GM18519 (cell line): ENCODE measurements at regions not wholly inside any gene's neighbourhood (a gene's known extent, or its start where the extent isn't known, plus 50 kb on each side); places are given as distances from the start of the nearest gene placed in this dataset.

Experiments used
- ATAC-seq: cut with Tn5 transposase; IDR thresholded peaks from one replicate; pipeline ENCODE4 v1.9.1; 2021; ENCODE audit warnings: mild to moderate bottlenecking, moderate library complexity; ENCODE audit not compliant: unreplicated experiment, low FRiP score

DNA sequence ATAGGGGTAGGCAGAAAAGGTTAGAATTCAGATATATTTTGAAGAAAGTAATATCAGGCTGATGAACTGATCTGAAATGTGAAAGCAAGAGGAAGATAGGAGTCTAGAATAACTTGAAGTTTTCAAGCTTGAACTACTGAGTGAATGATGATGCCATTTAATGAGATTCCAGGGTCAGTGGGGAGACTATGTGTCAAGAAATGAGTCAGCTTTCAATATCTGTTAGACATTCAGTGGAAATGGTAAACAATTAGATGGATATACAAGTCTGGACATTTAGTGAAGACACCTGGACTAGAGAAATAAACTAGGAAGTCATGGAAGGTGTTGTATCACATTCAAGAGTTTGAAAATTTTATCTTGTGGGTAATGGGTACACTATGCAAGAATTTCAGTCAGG is 326.9 kb downstream of the FSIP2 start:
- ATAC-seq, result no peak

DNA sequence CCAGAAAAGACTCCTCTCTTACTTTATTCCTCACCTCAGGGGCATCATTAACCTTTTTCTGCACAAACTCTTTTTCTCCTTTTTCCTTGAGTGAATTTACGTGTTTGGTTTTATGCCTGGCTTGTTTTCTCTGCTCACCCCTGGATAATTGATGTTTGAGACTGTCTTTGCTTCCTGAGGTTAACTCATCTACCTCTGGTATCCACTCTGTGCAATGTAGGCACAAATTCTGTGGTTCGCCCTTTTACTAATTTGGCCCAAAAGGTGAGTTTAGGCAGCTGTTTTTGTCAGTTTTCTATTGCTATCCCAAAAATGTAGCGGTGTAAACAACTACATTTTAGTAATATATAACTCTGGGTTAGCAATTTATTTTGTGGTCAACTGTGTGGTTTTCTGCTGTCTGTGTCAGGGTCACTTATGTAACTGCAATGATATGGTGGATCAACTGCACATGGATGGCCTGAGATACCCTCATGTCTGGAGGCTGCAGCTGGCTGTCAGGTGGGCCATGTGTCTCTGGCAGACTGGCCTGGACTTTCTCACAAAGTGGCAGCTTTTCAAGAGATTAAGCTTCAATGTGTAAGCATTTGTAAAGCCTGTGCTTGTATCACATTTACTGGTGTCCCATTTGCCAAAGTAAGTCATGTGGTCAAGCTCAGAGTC is 329.7 kb downstream of the FSIP2 start:
- ATAC-seq, result no peak

DNA sequence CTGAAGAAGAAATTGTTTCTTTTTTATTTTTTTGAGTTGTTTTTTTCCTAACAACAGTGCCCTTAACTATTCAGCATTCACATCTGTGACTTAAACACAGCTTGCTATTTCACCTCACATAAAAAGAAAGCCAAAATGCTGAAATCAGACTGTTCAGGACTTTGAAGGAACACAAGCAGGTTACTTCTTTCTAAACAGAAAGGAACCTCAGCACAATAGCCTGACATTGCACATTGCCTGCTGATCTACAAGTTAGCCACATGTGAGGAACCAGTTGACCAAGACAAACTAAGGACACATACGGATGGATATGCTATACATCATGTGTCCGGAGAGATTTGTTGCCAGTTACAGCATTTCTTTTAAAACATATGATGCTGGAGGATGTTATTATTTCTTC is 331.1 kb downstream of the FSIP2 start:
- no peak for ATAC-seq

DNA sequence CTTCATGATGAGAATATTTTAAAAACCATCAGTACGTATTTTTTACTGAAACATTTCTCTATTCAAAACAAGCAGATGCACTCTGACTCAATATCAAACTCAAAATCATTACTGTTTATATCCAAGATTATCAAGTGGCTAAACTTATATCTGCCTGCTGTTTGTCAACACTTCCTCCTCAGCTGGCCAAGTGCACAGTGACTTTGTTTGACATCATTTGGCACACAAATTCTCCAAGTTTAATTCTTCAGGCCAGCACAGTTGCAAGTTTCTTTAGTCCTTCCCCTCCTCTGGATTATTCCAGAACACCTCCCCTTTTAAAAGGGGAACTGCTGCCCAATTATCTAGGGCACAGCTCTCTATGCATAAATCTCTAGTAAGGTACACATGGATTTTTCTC is 346.6 kb downstream of the FSIP2 start:
- ATAC-seq, result no peak

DNA sequence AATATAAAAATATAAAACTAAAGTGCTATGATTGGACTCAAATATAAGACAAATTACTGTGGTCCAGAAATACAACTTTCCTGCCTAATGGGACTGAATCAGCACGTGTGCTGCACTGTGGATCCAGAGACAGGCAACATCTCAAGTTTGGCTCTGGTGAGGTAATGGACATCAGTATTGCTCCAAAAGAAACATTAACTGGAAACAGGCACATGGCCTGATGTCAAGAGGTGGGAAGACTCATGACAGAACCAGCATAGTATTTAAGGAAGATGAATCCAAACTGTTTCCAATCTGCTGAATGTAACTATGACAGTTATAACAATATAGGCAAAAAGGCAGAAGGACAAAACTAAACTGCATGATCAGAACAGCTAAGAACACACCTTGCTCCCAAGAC is 354.6 kb downstream of the FSIP2 start:
- ATAC-seq, result no peak

DNA sequence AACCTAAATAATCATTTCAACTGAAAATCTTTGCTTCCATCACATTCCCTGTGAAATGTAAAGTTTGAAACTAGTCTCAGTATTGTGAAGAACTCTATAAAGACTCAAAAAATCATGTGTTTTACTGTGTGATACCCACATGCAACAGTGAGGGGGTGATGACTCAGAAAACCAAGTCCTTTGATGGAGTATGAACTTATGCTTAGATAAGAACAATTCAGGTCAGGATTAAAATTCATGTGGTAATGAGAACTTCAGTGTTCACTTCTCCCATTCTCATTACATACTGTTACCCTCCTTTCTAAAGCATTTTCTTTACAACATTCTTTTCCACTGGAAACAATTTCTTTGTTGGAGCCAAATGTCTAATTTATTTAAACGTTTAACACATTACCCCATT is 360.2 kb downstream of the FSIP2 start:
- ATAC-seq, result no peak

DNA sequence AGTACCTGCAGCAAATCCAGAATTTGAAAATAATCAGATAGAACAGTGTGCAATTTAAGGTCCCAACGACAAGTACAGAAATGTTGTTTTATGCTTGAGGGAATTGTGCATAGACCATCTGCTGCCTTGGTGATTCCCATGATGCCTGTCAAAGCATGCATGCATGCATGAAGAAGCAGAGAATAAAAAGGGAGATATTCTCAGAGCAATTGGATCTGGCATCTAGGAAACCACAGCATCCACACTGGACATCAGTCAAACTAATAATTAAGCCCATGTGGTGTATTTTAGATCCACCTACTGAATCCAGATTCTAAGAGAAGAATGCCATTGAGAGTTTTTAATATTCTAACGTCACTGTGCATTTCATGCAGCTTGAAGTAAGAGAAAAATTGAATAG is 361.2 kb downstream of the FSIP2 start:
- ATAC-seq, result no peak

DNA sequence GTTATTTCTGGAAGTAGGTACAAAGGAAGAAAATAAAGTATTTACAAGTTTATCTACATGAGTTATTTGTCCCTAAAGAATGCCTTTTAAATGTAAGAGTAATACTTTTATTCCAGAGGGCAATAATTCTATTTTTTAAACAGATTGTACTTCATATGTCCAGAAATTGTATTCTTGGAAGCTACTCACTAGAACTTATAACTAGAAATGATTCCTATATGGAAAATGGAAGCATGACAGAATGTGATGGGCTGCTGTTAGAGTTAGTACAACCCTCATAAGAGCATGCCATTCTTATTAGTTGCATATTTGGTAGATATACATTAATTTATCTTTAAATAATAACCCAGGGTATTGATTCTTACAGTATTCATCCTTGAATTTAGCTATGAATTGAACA is 362.0 kb downstream of the FSIP2 start:
- ATAC-seq, result no peak

DNA sequence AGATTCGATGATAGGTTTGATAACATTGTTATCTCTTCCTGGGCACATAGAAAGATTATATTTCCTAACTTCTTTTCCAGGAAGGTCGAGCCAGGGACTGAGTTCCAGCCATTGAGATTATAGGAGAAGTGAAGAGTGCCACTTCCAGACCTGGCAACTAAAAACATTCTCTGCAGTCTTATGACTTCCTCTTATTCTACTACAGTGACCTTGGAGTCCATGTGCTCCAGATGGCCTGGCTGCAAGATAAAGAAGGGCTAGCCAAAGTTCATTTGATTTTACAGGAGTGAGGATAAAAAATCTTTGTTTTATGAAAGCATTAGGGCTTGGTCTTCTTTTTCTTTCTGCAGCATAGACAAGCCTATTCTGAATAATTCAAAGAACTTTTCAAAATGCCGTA is 363.0 kb downstream of the FSIP2 start:
- no peak for ATAC-seq

DNA sequence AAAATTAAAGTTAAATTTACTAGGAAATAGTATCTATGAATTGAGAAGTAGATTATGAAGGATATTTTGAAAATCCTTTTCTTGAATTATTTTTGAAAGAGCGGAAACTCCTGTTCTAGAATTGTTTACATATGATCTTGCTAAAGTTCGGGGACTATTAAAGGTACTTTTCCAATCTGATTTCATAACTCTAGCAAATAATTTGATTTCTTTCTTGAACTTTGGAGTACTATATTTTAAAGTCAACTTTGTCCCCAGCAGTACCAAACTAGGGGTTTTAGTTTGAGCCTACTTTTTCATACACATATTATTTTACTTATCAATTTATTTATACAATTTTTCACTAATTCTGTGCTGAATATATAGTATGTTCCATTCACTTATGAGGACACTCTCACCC is 364.7 kb downstream of the FSIP2 start:
- ATAC-seq, result no peak

DNA sequence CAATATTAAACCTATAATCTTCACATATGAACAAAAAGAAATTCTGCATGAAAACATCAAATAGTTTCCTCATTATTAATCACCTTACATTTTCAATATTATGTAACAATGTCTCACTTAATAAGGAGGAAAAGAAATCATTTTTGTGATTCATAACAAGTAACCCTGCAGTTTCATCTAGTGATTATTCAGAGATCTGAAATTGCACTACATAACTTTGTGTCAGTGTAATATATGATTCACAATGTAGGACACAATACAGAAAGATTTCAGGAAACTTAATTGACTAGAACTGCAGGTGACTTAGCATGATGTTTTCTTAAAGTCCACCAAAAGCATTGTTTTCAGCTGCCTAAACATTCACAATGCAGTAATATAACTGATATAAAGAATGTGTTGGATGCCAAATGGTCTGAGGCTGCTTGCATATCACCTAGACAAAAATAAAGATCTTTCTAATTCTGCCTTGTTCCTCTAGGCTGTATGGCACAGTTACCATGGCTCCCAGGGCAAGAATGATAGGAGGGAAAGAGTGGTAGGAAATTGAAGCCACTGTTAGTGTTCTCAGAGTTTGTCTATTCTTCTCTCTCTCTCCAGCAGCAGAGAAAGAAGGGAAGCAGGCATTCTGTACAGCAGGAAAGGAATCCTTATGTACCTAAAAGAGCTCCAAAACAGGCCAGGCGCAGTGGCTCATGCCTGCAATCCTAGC is 366.6 kb downstream of the FSIP2 start:
- no peak for ATAC-seq

DNA sequence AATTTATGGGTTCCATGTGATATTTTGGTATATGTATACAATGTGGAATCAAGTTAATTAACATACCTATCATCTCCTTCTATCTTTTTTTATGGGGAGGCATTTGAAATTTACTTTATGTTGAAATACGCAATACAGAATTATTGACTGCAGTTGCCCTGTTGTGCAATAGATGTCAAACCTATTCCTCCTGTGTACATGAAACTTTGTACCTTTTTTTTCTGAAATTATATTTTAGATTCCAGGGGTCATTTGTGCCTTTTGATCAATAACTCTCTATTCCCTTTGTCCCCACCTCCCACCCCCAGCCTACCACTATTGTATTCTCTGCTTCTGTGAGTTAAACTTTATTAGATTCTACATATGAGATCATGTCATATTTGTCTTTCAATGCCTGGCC is 369.9 kb downstream of the FSIP2 start:
- no peak for ATAC-seq

DNA sequence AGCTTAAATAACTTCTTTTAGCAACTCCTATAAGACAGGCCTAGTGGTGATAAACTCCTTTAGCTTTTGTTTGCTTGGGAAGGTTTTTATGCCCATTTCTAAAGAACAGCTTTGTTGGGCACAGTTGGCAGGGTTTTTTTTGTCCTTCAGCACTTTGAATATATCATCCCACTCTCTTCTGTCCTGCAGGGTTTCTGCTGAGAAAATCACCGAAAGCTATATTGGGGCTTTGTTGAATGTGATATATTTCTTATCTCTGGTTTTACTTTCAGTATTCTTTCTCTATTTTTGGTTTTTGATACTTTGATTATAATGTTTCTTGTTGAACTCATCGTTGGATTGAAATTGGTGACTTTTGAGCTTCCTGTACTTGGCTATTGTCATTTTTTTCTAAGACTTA is 372.8 kb upstream of the ZC3H15 start:
- ATAC-seq, result no peak

DNA sequence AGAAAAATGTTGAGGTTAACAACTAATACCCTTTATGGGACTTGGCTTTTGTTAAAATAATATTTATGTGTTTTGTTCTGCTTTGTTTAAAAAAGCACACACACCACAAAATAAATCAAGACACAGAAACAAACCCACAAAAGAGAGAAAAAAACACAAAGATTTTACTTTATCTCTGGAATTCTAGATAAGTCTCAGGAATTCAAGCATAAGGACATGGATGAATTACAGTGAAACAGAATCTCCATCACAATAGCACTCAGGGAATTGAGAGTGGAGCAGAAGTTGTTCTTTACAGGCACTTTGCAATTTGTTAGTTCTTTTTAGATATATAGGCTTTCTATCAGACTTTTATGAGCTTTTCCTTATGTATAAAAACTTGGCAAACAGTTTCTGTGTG is 360.9 kb upstream of the ZC3H15 start:
- ATAC-seq, result no peak

DNA sequence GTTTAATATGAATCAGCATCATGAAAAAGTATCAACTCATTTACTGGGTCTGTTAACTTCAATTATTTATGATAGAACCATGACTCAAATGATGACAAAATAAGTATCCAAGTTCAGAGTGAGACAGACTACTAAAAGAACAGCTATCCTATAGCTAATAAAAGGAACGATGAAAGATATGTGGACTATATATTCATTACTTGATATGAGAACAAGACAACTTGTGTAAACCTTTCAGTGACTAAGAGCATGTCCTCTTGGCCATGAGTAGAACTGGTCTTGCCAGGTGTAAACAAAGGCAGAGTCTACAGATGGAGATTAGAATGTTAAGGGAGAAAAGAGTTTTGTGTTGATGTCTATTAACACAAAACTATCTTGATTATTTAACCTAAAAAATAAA is 360.4 kb upstream of the ZC3H15 start:
- ATAC-seq, result no peak

DNA sequence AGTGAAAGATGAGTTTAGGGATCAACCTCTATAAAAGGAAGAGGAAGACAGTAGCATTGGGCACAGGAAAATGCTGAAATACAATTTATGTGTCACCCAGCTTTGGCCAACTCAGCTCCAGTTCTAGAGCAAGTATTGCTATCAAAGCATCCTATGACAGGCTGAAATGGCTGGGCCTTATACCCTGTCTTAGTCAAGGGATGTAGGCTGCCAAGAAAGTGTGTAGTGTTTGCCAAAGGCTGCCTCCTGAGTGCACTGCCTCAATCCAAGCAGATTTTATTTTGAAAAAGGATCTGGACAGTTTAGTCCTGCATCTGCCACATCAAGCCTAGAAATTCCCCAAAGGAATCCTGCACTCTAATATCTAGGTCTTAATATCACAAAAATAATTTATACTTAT is 359.9 kb upstream of the ZC3H15 start:
- ATAC-seq, result no peak

DNA sequence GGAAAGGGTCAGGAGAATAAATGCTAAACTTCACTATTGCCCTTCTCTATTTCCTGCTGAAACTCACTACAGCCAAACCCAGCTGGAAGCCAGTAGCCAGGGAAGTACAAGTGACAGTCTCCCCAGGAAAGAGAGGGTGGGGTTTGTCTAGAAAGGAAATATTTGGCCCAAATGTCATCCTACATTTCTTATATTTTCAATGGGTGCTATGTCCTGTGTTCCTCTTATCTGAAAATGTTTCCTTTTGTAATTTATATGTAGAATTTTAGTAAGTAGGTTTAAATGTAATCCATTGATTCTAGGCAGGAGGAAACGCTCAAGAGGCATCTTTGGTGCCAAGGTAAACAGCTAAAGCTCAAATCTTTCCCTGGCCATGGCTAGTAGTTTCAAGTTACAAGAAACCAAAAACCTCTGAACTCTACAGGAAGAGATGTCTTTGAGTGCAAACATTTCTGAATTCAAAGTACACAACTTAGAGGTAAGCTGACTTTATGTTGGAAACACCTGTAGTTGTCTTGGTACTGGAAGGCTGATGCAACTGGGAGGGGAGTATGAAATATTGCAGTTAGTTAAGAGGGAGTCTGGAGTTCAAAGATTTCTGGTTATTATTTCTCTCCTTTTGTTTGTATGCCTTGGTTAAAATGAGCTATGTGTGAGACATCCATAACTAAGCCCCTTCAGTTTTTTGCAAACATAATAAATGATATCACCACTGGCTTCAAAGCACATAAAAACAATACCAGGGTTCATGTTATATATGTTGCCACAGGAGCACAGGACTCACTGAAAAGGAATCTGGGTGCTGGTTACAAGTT is 356.1 kb upstream of the ZC3H15 start:
- no peak for ATAC-seq

DNA sequence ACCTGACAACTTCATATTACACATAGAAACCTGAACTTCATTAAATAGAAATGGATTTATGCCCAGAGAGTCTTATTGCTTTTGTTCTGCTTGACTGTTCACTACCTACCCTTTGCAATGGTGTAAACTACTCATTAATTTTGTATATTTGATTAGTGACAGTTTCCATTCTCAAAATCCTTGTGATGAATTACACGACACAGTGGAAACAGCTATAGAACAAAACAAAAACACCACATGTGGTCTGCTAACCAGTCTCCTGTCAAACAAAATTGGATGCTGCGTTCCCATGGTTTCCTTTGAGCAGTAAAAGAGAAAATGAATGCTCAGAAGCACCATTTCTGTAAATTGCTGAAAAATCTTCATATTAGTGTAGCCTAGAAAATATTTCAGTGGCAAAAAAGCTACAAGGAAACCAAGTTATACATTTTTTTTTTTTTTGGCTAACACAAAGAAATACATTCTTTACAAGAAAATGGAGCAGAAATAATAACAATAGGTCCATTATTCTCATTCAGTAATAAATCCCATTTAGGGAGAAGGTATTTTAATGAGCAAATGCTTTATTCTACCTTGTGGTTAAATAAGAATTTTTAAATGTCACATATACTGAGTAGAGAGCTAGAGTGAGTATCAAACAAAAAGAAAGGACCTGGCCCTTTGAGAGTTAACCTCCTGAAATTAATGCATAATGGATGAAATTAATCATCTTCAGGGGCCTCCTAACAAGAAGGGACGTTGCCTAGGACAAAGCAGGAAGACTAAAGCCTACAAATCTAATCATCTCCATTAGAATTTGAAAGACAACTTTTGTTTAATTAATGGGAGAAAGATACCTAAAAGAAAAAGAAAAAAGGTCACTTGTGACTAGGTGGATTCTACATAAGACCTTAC is 355.1 kb upstream of the ZC3H15 start:
- no peak for ATAC-seq

DNA sequence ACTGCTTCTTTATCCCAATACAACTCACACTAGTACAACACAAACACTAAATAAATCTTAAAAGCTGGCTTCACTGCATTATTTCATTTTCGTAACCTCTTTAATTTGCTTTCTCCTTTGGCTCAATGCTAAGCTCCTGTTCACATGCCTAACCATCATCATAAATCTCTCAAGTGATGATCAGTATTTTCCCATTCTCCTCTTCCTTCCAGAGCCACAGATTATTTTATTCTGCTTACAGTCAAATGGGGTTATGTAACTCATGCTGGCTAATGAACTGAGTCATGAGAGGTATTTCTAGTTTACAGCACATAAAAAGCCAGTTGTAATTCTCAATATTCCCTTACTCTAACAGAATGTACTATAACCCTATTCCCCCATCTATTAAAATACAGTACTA is 350.4 kb upstream of the ZC3H15 start:
- ATAC-seq, result no peak

DNA sequence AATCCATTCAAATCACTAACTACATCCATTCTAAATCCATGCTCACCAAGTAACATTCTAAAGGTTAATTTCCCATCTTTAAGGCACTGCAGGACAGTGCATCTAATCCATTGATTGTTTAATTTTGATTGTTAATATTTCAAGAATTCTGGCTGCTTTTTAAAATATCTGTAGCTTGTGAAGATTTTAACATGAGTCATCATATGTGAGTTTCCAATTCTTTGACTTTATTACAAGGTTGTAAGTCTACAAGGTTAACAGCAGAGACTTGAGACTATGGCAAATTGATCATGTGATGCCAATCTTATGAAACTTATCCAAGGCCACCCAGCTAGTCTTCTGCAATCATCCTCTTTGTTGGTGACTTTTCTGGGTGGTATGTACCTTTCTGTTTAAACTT is 349.2 kb upstream of the ZC3H15 start:
- no peak for ATAC-seq

DNA sequence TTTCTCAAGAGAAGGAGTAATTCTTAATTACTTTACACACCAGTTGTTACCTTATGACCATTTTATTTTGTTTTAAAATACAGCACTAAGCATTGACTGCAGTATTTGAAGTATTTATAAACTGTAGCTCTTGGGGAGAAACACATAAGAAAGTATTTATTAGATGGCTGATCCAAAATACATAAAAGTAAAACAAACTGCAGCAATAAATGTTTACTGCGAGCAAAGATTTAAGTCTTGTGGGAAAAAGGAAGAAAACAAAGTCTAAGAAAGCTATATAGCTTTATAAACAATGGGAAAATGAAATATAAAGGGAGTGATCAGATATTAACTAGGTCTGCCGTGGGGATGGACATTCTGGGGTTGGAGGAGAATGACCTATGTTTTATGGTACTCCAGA is 347.2 kb upstream of the ZC3H15 start:
- no peak for ATAC-seq
